Skin epidermis (tissue), 12 donors: ENCODE measurements at regions not wholly inside any gene's neighbourhood (a gene's known extent, or its start where the extent isn't known, plus 50 kb on each side); places are given as distances from the start of the nearest gene placed in this dataset.
"Not testable (repeated sequence)": the region's sequence is repeated elsewhere in the genome, so short reads cannot be mapped to it uniquely, and the experiment has no call there.

ENCODE experiments used
- H3K27ac ChIP-seq, 21 experiments: fragments of 200-600 bp; sonication (generic) in 11 of 21; one replicate each; pipeline ENCODE4 v1.5.0; 2020; ENCODE audit warnings: mild to moderate bottlenecking in 3 of 21, inconsistent platforms in 2 of 21, moderate library complexity in 2 of 21
- H3K4me3 ChIP-seq, 7 experiments: fragments of 200-600 bp; sonication (generic) in 2 of 7; one replicate each; pipeline ENCODE4 v1.5.0; 2020; ENCODE audit warnings: inconsistent platforms in 2 of 7, mild to moderate bottlenecking in 2 of 7, moderate library complexity in 1 of 7

DNA sequence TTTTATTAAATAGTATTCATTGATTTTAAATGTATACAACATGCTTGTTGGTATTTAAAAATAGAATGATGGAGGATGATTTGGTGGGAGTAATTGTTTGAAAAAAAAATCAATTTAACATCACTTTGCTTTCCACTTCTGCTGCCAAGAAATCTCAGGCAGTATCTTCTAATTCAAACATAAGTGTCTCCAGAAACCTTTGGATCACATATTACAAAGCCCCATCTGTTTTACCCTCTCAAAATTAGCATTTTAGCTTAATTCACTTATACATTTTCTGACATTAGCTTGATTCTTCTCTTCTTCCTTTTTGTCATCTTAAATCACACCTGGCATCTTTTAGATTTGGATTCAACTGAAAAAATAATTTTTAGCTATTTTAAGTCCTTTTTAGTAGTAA is 72.9 kb upstream of the KMT2C start:
- H3K4me3 ChIP-seq: no peak overlapping the region
- no peak overlapping the region for H3K27ac ChIP-seq

DNA sequence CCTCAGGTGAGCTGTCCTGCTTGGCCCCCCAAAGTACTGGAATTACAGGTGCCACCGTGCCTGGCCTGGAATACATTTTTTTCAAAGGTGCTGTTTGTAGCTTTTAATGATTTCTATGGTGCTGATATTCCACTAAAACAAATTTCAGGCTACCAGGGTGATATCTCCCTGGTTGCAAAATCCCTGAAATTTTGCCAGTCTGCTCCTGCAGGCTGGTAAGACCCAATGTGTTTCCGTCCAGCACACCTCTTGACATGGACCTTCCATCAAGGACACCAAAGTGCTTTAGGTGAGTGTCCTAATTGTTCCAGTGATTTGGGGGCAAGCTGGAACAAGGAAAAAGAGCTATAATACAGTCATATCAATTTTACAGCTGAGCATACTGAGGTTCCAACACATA is 69.8 kb upstream of the KMT2C start:
- H3K27ac ChIP-seq: no peak overlapping the region

GRCh38 chr7:152504816-152505215 is 69.0 kb upstream of the KMT2C start:
- Histone ChIP-seq H3K4me3 (no peak overlapping the region), H3K27ac (no peak overlapping the region)

More for the DNA sequence above, 69.8 kb upstream of the KMT2C start:
- H3K4me3 ChIP-seq: no peak overlapping the region

DNA sequence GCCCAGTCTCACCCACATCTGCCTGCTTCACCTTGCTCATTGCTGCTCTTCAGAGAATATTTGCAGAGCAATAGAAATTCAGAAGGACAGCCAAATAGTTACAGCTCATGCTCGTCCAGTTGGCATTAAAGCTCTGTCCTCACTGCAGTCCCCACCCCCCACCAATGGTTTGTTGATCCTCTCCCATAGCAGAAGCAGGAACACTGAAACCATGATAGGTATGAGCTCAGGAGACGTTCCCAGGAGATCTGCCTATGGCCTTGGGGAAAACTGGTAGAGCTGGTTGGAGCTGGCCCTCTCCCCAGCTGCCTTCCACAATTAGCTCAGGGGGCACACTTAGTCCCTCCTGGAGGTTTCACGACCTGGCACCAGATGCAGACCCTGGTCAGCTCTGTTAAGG is 68.6 kb upstream of the KMT2C start:
- Histone ChIP-seq H3K4me3 (no peak overlapping the region), H3K27ac (no peak overlapping the region)

DNA sequence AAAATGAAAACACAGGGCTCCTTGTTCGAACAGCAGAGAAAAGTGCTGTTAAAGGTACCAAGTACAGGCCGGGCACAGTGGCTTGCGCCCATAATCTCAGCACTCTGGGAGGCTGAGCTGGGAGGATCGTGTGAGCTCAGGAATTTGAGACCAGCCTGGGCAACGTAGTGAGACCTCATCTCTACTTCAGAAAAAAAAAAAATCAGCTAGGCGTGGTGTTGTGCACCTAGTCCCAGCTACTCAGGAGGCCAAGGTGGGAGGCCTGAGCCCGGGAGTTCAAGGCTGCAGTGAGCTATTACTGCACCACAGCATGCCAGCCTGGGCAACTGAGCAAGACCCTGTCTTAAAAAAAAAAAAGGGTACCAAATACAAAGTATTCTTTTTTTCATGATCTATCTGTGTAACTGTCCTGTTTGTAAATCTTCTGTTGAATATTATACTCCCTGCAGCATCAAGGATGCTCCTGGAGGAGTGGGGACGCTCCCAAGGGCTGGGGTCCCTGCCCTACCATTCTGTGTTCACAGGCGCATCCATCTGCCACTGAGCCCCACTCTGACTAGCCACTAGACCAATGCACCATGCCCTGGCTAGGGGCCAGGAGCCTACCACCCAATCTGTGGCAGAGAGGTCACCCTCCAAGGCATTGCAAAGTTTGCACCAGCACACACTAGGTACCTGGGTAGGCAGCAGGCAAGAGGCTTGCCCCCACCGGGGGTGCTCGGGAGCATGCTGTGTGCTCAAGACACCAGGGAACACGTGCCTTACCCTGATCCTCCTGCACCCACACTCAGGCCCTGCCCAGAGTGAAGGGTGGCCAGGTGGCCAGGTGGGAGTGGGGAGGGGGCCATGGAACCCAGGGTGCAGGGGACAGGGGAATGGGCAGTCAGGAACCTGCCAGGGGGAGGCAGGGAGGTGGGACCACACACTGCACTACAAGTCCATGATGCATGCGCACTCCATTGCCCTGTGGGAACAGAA is 67.3 kb upstream of the KMT2C start:
- H3K27ac ChIP-seq: no peak overlapping the region
- no peak overlapping the region for H3K4me3 ChIP-seq

DNA sequence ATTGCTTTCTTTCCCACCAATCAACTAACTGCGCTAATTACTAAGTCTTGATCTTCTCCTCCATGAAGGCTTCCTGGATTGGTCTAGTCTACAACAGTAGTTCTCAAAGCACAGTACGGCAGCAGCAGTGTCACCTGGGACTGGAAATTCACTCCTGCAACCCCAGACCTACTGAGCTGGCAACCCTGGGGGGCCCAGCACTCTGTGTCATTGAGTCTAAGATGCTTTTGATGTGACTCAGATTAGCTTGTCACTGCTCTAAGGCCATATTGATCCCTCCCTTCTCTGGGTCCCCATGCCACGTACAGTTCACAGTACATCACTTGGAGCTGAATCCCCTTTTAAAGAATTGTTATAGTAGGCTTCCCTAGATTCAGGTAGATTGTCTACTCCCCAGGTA is 65.7 kb upstream of the KMT2C start:
- no peak overlapping the region for H3K4me3 ChIP-seq
- no peak overlapping the region for H3K27ac ChIP-seq

DNA sequence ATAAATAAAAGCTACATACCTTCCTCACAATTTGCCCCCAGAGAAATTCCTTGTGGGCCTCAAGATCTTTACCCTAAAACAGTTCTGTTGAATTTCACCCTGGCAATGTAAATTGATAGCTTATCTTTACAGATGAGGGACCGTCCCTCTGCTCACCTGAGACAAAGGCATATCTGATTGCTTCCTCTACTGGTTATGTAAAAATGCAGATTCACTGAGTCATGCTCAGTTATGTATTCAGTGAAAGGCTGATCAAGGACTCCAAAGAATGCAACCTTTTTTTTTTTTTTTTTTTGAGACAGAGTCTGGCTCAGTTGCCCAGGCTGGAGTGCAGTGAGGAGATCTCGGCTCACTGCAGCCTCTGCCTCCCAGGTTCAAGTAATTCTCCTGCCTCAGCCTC is 64.2 kb upstream of the KMT2C start:
- not testable (repeated sequence) for H3K4me3 ChIP-seq

GRCh38 chr7:152495867-152496266 is 60.1 kb upstream of the KMT2C start:
- no peak overlapping the region for H3K4me3 ChIP-seq
- H3K27ac ChIP-seq: no peak overlapping the region

More for the DNA sequence above, 64.2 kb upstream of the KMT2C start:
- not testable (repeated sequence) for H3K27ac ChIP-seq

DNA sequence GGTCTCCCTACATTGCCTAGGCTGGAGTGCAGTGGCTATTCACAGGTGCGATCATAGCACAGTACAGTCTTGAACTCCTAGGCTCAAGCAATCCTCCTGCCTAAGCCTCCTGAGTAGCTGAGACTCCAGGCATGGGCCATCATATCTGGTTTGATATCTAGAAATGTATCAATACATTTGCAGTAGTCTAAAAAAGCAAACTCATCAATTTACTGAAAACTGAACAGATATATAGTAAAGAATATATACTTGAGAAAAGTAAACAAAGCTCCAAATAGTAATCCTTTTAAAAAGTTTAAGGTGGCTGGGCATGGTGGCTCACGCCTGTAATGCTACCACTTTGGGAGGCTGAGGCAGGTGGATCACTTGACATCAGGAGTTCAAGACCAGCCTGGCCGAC is 57.1 kb upstream of the KMT2C start:
- H3K27ac ChIP-seq: no peak overlapping the region
- no peak overlapping the region for H3K4me3 ChIP-seq

- no peak overlapping the region for H3K27ac ChIP-seq
Measured at GRCh38 chr7:152489044-152489443, 53.2 kb upstream of the KMT2C start.

GRCh38 chr7:152486968-152487367 is 51.2 kb upstream of the KMT2C start:
- H3K27ac ChIP-seq: no peak overlapping the region
- no peak overlapping the region for H3K4me3 ChIP-seq

More at GRCh38 chr7:152489044-152489443, 53.2 kb upstream of the KMT2C start:
- H3K4me3 ChIP-seq: no peak overlapping the region

DNA sequence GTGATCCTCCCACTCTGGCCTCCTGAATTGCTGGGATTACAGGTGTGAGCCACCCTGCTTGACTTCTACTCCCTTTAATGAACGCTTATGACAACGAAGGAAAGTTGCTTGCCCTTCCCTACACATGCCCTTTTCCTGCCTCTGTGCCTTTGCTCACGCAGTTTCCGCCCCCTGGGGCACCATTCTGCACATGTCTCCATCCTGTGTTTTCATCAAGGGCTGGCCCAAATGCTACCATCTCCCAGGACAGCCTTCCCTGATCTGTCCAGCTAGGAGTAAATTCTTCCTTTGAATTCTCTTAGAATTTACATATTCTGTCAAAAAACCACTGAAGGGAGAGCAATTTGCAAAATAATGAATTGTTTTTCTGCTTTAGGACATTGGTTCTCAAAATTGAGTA is 50.0 kb upstream of the KMT2C start:
- H3K27ac ChIP-seq: no peak overlapping the region
- no peak overlapping the region for H3K4me3 ChIP-seq
